K562 (cell line): ENCODE measurements at regions not wholly inside any gene's neighbourhood (a gene's known extent, or its start where the extent isn't known, plus 50 kb on each side); places are given as distances from the start of the nearest gene placed in this dataset.

Source experiments
- ATAC-seq: fragments of 200-7000 bp; cut with Tn5 transposase; 3 replicates; pipeline ENCODE4 v1.9.1; 2020; ENCODE audit warnings: moderate library complexity
- BruUV-seq: library from RNA; stranded (reverse); fragments of 400-500 nt; replicated peaks from 2 replicates; lab custom pipeline; 2021; lab: Mats Ljungman, UMichigan
- CTCF ChIA-PET: fragments of 300-600 bp; formaldehyde crosslinking; extraction: SDS; loops from one replicate; lab custom pipeline; 2021; ENCODE audit warnings: low intra/inter-chr PET ratio; lab: Yijun Ruan, JAX
- POLR2A ChIA-PET: fragments of 300-600, 350-650 bp; sonication (Branson Sonifier 250); formaldehyde crosslinking; extraction: SDS; loops from one replicate; lab custom pipeline; 2021; ENCODE audit warnings: antibody characterized with exemption, inconsistent platforms; lab: Yijun Ruan, JAX
- DNase-seq, 4 experiments: peaks; one replicate each; pipeline versions ENCODE4 v3.0.0 to v3.0.0-alpha.2; 2011 to 2018; ENCODE audit warnings: low spot score in 3 of 4, mixed read lengths in 3 of 4; ENCODE audit errors: extremely low read depth in 1 of 4
- FAIRE-seq: peaks from 2 replicates; lab custom pipeline; 2011; peaks lifted over from hg19 to GRCh38; lab: Jason Lieb, UNC
- H2AFZ ChIP-seq: 2 replicates; pipeline ENCODE4 v1.6.0; 2011; ENCODE audit warnings: low read depth, low read length, control low read depth, inconsistent platforms
- H3K27ac ChIP-seq: fragments of 200-600 bp; 3 replicates; pipeline ENCODE4 v1.8.0; 2011; ENCODE audit warnings: low read depth, mild to moderate bottlenecking, control low read depth, inconsistent platforms, low read length, moderate library complexity, mixed read lengths; ENCODE audit errors: extremely low read depth
- H3K27me3 ChIP-seq, 2 experiments: fragments of 300-600 bp in 1 of 2; 2 replicates in 1 of 2; 3 replicates in 1 of 2; pipeline versions ENCODE4 v1.6.0 to v1.8.0; 2011; ENCODE audit warnings: inconsistent platforms in 2 of 2, low read length in 2 of 2, mild to moderate bottlenecking in 1 of 2, mixed read lengths in 1 of 2, moderate library complexity in 1 of 2; ENCODE audit not compliant: control insufficient read depth in 2 of 2, insufficient read depth in 2 of 2
- H3K36me3 ChIP-seq: fragments of 300-600 bp; 3 replicates; pipeline ENCODE4 v1.8.0; 2011; ENCODE audit warnings: mild to moderate bottlenecking, low read length, inconsistent platforms; ENCODE audit not compliant: control insufficient read depth, insufficient read depth
- H3K4me1 ChIP-seq, 2 experiments: fragments of 200-600 bp in 1 of 2; replicated peaks in 1 of 2; 2 replicates in 1 of 2; 3 replicates in 1 of 2; pipeline versions ENCODE4 v1.5.1 to v1.8.0; 2011; ENCODE audit warnings: inconsistent platforms in 2 of 2, low read length in 2 of 2, mild to moderate bottlenecking in 1 of 2, mixed read lengths in 1 of 2, moderate library complexity in 1 of 2; ENCODE audit not compliant: control insufficient read depth in 2 of 2, insufficient read depth in 2 of 2
- H3K4me2 ChIP-seq: 2 replicates; pipeline ENCODE4 v1.6.1; 2011; ENCODE audit warnings: low read length, control low read depth, inconsistent platforms, mixed read lengths; ENCODE audit not compliant: insufficient read depth
- H3K4me3 ChIP-seq: fragments of 200-600 bp; sonication (generic), shearing (Covaris generic); 2 replicates; pipeline ENCODE4 v1.5.1; 2016; ENCODE audit warnings: control low read depth, inconsistent platforms
- H3K79me2 ChIP-seq: fragments of 200-600 bp; 3 replicates; pipeline ENCODE4 v1.8.0; 2011; ENCODE audit warnings: low read length, inconsistent platforms; ENCODE audit not compliant: control insufficient read depth, insufficient read depth
- H3K9ac ChIP-seq, 2 experiments: 2 replicates each; pipeline versions ENCODE4 v1.6.0 to v1.6.1; 2011; ENCODE audit warnings: low read depth in 2 of 2, low read length in 2 of 2, control low read depth in 1 of 2, inconsistent platforms in 1 of 2, mild to moderate bottlenecking in 1 of 2, mixed read lengths in 1 of 2; ENCODE audit not compliant: insufficient read depth in 1 of 2
- H3K9me1 ChIP-seq: one replicate; pipeline ENCODE4 v1.6.0; 2011; ENCODE audit warnings: inconsistent platforms, mild to moderate bottlenecking, low read length, moderate library complexity; ENCODE audit not compliant: control insufficient read depth, insufficient read depth
- H3K9me3 ChIP-seq: replicated peaks from 2 replicates; pipeline ENCODE4 v1.5.1; 2011; ENCODE audit warnings: low read depth, low read length, inconsistent platforms; ENCODE audit not compliant: control insufficient read depth, insufficient read depth
- H4K20me1 ChIP-seq: replicated peaks from 2 replicates; pipeline ENCODE4 v1.6.1; 2011; ENCODE audit warnings: low read length, inconsistent platforms, mixed read lengths; ENCODE audit not compliant: control insufficient read depth, insufficient read depth
- BDP1 ChIP-seq: IDR thresholded peaks from 3 replicates; pipeline ENCODE4 v1.6.1; 2011; ENCODE audit not compliant: insufficient read length, insufficient read depth
- CBFA2T3 ChIP-seq: fragments of 450-650 bp; IDR thresholded peaks from 2 replicates; pipeline ENCODE4 v1.6.1; 2017
- GTF2E2 ChIP-seq: fragments of 200-800 bp; sonication (Bioruptor generic); IDR thresholded peaks from 2 replicates; pipeline ENCODE4 v1.6.1; 2016; ENCODE audit warnings: missing genetic modification characterization, missing compliant biosample characterization
- MTA2 ChIP-seq: fragments of 450-650 bp; IDR thresholded peaks from 2 replicates; pipeline ENCODE4 v1.6.1; 2016; ENCODE audit warnings: low read depth
- MYNN ChIP-seq, 2 experiments: sonication (generic); formaldehyde crosslinking in 1 of 2; IDR thresholded peaks; 2 replicates each; pipeline versions ENCODE4 v1.5.0 to v1.6.1; 2016 to 2020; ENCODE audit warnings: antibody characterized with exemption in 1 of 2, missing genetic modification reagents in 1 of 2
- PHB2 ChIP-seq: fragments of 450-650 bp; IDR thresholded peaks from 2 replicates; pipeline ENCODE4 v1.6.1; 2017; ENCODE audit warnings: low read depth
- PTBP1 ChIP-seq: fragments of 200-400 bp; formaldehyde crosslinking; IDR thresholded peaks from 2 replicates; pipeline ENCODE4 v1.6.1; 2017; ENCODE audit warnings: low read depth, low read length
- SMARCE1 ChIP-seq: fragments of 450-650 bp; IDR thresholded peaks from 2 replicates; pipeline ENCODE4 v1.7.1; 2016; ENCODE audit warnings: mild to moderate bottlenecking
- SNIP1 ChIP-seq: fragments of 450-650 bp; IDR thresholded peaks from 2 replicates; pipeline ENCODE4 v1.7.1; 2017; ENCODE audit warnings: low read depth, mild to moderate bottlenecking
- TEAD4 ChIP-seq, 2 experiments: sonication (generic) in 1 of 2; formaldehyde crosslinking in 1 of 2; IDR thresholded peaks; 2 replicates each; pipeline versions ENCODE4 v1.6.1 to v1.8.0; 2012 to 2022; ENCODE audit warnings: borderline replicate concordance in 1 of 2, inconsistent platforms in 1 of 2, low read length in 1 of 2, mild to moderate bottlenecking in 1 of 2, missing genetic modification reagents in 1 of 2
- ZNF23 ChIP-seq: fragments of 250-450 bp; sonication (Bioruptor Pico); IDR thresholded peaks from 2 replicates; pipeline ENCODE4 v1.4.0; 2020; ENCODE audit warnings: mild to moderate bottlenecking
- whole genome bisulfite sequencing: fragments of 100-300 bp; shearing (Covaris generic); methylation state at CpG from one replicate; pipeline ENCODE4 v1.1.6; 2016; ENCODE audit warnings: low coverage, mixed read lengths; ENCODE audit not compliant: insufficient coverage; ENCODE audit errors: missing lambda C conversion rate; 5-methylcytosine and 5-hydroxymethylcytosine counted together
- in situ Hi-C: fragments of 300-500 bp; cut with MboI; formaldehyde crosslinking; loops from 4 replicates; pipeline ENCODE4 v1.15.0; 2018; ENCODE audit warnings: inconsistent platforms, mixed read lengths
- intact Hi-C: fragments of 100-400 bp; cut with micrococcal nuclease; formaldehyde crosslinking; loops from 2 replicates; pipeline ENCODE4 v1.14.2; 2022
- TF ChIP-seq, protein P1 (sequence below): fragments of 200-600 bp; sonication (generic); IDR thresholded peaks from one replicate; pipeline ENCODE4 v1.6.1; 2012; ENCODE audit warnings: mild to moderate bottlenecking, low read depth, low read length, inconsistent platforms
- TF ChIP-seq, protein P2 (sequence below): sonication (generic); formaldehyde crosslinking; IDR thresholded peaks from 2 replicates; pipeline ENCODE4 v1.8.1; 2023; ENCODE audit warnings: mild to moderate bottlenecking, missing genetic modification reagents, moderate library complexity

DNA sequence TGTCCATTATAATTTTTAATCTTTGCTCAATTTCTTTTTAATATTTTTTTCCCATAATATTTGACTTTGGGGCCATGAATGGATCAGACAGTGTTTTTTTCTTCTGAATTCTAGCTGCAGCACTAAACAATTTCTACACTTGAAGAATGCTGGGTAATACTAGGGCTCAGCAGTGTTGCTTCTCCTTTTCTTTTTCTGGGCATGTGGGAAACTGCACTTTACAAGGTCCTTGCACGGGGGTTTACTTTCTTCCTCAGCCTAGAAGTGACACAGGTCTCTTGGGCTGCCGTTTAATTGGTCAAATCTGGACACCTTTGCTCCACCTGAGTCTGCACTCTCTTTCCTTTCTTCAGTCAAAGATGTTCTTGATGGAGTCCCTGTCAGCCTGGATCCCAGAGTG lies 135.4 kb upstream of the APCDD1 start:
- H3K9ac ChIP-seq, result no peak overlapping the region
- no peak overlapping the region for H3K4me2 ChIP-seq
- peaks cover 7 to 19% of the 10 kb centered on the region in 2 experiments; a peak in 3 of 5 replicates for H3K27me3 ChIP-seq
- H3K4me3 ChIP-seq, result no peak overlapping the region
- no peaks in the 10 kb centered on the region for H3K79me2 ChIP-seq
- DNase-seq (no peak), ATAC-seq (no peak), FAIRE-seq (no peak)
- BruUV-seq, result no TSS peak
- H3K4me1 ChIP-seq, result no peaks in the 10 kb centered on the region
- no peaks in the 10 kb centered on the region for H3K9me1 ChIP-seq
- in situ Hi-C loops, result loop anchor here (5.0 kb wide), 1 partner anchor 68 kb away; no protein-coding TSS in a partner anchor
- intact Hi-C loops, result no loop called here
- no peaks in the 10 kb centered on the region for H3K36me3 ChIP-seq
- no peaks in the 10 kb centered on the region for H3K9me3 ChIP-seq
- H3K27ac ChIP-seq, result no peak overlapping the region
- POLR2A ChIA-PET, result no interaction called here
- H4K20me1 ChIP-seq, result no peaks in the 10 kb centered on the region
- no peak overlapping the region for H2AFZ ChIP-seq
- 0% methylated on average over 2 of the region's 2 CpGs for WGBS
- CTCF ChIA-PET, result no interaction called here
- no peak for TF ChIP-seq ZNF23 (CRISPR knock-in tag)
- no peak for TF ChIP-seq TEAD4 (IDR thresholded peaks at IDR 0.05; ENCODE audit: low read length)
- TF ChIP-seq TEAD4 (CRISPR knock-in tag; IDR thresholded peaks at IDR 0.05; ENCODE audit: borderline replicate concordance), result no peak
- no peak for TF ChIP-seq PHB2
- no peak for TF ChIP-seq GTF2E2 (tag)
- no peak for TF ChIP-seq SMARCE1
- TF ChIP-seq, protein P1, sequence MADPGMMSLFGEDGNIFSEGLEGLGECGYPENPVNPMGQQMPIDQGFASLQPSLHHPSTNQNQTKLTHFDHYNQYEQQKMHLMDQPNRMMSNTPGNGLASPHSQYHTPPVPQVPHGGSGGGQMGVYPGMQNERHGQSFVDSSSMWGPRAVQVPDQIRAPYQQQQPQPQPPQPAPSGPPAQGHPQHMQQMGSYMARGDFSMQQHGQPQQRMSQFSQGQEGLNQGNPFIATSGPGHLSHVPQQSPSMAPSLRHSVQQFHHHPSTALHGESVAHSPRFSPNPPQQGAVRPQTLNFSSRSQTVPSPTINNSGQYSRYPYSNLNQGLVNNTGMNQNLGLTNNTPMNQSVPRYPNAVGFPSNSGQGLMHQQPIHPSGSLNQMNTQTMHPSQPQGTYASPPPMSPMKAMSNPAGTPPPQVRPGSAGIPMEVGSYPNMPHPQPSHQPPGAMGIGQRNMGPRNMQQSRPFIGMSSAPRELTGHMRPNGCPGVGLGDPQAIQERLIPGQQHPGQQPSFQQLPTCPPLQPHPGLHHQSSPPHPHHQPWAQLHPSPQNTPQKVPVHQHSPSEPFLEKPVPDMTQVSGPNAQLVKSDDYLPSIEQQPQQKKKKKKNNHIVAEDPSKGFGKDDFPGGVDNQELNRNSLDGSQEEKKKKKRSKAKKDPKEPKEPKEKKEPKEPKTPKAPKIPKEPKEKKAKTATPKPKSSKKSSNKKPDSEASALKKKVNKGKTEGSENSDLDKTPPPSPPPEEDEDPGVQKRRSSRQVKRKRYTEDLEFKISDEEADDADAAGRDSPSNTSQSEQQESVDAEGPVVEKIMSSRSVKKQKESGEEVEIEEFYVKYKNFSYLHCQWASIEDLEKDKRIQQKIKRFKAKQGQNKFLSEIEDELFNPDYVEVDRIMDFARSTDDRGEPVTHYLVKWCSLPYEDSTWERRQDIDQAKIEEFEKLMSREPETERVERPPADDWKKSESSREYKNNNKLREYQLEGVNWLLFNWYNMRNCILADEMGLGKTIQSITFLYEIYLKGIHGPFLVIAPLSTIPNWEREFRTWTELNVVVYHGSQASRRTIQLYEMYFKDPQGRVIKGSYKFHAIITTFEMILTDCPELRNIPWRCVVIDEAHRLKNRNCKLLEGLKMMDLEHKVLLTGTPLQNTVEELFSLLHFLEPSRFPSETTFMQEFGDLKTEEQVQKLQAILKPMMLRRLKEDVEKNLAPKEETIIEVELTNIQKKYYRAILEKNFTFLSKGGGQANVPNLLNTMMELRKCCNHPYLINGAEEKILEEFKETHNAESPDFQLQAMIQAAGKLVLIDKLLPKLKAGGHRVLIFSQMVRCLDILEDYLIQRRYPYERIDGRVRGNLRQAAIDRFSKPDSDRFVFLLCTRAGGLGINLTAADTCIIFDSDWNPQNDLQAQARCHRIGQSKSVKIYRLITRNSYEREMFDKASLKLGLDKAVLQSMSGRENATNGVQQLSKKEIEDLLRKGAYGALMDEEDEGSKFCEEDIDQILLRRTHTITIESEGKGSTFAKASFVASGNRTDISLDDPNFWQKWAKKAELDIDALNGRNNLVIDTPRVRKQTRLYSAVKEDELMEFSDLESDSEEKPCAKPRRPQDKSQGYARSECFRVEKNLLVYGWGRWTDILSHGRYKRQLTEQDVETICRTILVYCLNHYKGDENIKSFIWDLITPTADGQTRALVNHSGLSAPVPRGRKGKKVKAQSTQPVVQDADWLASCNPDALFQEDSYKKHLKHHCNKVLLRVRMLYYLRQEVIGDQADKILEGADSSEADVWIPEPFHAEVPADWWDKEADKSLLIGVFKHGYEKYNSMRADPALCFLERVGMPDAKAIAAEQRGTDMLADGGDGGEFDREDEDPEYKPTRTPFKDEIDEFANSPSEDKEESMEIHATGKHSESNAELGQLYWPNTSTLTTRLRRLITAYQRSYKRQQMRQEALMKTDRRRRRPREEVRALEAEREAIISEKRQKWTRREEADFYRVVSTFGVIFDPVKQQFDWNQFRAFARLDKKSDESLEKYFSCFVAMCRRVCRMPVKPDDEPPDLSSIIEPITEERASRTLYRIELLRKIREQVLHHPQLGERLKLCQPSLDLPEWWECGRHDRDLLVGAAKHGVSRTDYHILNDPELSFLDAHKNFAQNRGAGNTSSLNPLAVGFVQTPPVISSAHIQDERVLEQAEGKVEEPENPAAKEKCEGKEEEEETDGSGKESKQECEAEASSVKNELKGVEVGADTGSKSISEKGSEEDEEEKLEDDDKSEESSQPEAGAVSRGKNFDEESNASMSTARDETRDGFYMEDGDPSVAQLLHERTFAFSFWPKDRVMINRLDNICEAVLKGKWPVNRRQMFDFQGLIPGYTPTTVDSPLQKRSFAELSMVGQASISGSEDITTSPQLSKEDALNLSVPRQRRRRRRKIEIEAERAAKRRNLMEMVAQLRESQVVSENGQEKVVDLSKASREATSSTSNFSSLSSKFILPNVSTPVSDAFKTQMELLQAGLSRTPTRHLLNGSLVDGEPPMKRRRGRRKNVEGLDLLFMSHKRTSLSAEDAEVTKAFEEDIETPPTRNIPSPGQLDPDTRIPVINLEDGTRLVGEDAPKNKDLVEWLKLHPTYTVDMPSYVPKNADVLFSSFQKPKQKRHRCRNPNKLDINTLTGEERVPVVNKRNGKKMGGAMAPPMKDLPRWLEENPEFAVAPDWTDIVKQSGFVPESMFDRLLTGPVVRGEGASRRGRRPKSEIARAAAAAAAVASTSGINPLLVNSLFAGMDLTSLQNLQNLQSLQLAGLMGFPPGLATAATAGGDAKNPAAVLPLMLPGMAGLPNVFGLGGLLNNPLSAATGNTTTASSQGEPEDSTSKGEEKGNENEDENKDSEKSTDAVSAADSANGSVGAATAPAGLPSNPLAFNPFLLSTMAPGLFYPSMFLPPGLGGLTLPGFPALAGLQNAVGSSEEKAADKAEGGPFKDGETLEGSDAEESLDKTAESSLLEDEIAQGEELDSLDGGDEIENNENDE, result no peak
- no peak for TF ChIP-seq MTA2
- TF ChIP-seq CBFA2T3, result no peak
- TF ChIP-seq BDP1, result no peak
- TF ChIP-seq SNIP1, result no peak
- TF ChIP-seq, protein P2, sequence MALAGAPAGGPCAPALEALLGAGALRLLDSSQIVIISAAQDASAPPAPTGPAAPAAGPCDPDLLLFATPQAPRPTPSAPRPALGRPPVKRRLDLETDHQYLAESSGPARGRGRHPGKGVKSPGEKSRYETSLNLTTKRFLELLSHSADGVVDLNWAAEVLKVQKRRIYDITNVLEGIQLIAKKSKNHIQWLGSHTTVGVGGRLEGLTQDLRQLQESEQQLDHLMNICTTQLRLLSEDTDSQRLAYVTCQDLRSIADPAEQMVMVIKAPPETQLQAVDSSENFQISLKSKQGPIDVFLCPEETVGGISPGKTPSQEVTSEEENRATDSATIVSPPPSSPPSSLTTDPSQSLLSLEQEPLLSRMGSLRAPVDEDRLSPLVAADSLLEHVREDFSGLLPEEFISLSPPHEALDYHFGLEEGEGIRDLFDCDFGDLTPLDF (CRISPR knock-in tag), result no peak
- no peak for TF ChIP-seq MYNN (IDR thresholded peaks at IDR 0.05)
- no peak for TF ChIP-seq MYNN (CRISPR knock-in tag; IDR thresholded peaks at IDR 0.05)
- no peak for TF ChIP-seq PTBP1
